ENCODE measurements at regions not wholly inside any gene's neighbourhood (a gene's known extent, or its start where the extent isn't known, plus 50 kb on each side); places are given as distances from the start of the nearest gene placed in this dataset.

- H3K27ac ChIP-seq (ENCODE audit: low read length): peak overlapping the region; percentile 39
- H3K9me3 ChIP-seq (ENCODE audit: control insufficient read depth in 1 of 2, low read length in 2 of 2): no peaks in the 10 kb centered on the region
- H3K4me1 ChIP-seq (ENCODE audit: control insufficient read depth in 1 of 2, insufficient read depth in 2 of 2, low read length in 2 of 2): peaks cover 35 to 72% of the 10 kb centered on the region in 2 donors
- H3K36me3 ChIP-seq (ENCODE audit: control insufficient read depth in 1 of 2, insufficient read depth in 2 of 2, low read length in 2 of 2): no peaks in the 10 kb centered on the region
- no peaks in the 10 kb centered on the region for H3K27me3 ChIP-seq (ENCODE audit: low read depth, low read length)
- H3K4me3 ChIP-seq (ENCODE audit: low read depth in 1 of 2, low read length in 2 of 2): no peak overlapping the region
These were observed 276.2 kb upstream of the KLF14 start for GRCh38 chr7:131010029-131010716.

DNA sequence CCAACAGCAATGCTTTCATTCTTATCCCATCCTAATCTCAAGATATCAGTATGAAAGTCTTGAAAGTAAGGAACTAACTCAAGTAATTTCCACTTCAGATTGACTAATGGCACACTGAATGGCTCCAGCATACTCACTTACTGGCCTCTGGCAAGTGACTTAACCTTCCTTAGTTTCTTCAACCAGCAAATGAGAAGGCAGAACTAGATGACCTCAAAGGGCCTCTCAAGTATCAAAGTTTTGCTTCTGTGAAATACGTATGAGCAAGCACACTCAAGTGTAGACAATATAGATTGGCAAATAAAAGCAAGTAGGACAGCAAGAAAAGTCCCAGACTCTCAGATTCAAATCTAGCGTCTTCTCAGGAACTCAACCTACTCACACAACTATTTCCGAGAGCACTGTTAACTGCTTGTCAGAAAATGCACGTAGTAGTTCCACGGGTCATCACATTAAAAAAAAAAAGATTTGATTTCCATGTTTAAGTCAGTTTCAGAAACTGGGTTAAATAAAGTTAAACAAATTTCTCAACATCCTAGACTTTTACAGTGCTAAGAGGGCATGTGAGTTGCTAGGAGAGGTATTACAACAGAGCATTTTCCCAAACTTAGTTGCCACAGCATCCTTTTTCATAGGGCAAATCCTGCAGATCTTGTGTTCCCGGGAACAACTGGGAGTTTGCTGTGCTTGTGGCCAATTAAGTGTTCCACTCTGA lies 276.9 kb upstream of the KLF14 start:
- peaks cover 35 to 79% of the 10 kb centered on the region in 2 donors for H3K4me1 ChIP-seq (ENCODE audit: control insufficient read depth in 1 of 2, insufficient read depth in 2 of 2, low read length in 2 of 2)
- H3K27ac ChIP-seq (ENCODE audit: low read length): peak overlapping the region; percentile 39
- H3K9me3 ChIP-seq (ENCODE audit: control insufficient read depth in 1 of 2, low read length in 2 of 2): no peaks in the 10 kb centered on the region
- H3K27me3 ChIP-seq (ENCODE audit: low read depth, low read length): no peaks in the 10 kb centered on the region
- H3K36me3 ChIP-seq (ENCODE audit: control insufficient read depth in 1 of 2, insufficient read depth in 2 of 2, low read length in 2 of 2): no peaks in the 10 kb centered on the region
- H3K4me3 ChIP-seq (ENCODE audit: low read depth in 1 of 2, low read length in 2 of 2): no peak overlapping the region

GRCh38 chr7:131011432-131011742 lies 277.4 kb upstream of the KLF14 start:
- Histone ChIP-seq H3K27ac (ENCODE audit: low read length) (peak overlapping the region; percentile 39), H3K9me3 (ENCODE audit: control insufficient read depth in 1 of 2, low read length in 2 of 2) (no peaks in the 10 kb centered on the region), H3K4me1 (ENCODE audit: control insufficient read depth in 1 of 2, insufficient read depth in 2 of 2, low read length in 2 of 2) (peaks cover 36 to 84% of the 10 kb centered on the region in 2 donors), H3K27me3 (ENCODE audit: low read depth, low read length) (no peaks in the 10 kb centered on the region), H3K4me3 (ENCODE audit: low read depth in 1 of 2, low read length in 2 of 2) (no peak overlapping the region), H3K36me3 (ENCODE audit: control insufficient read depth in 1 of 2, insufficient read depth in 2 of 2, low read length in 2 of 2) (no peaks in the 10 kb centered on the region)

DNA sequence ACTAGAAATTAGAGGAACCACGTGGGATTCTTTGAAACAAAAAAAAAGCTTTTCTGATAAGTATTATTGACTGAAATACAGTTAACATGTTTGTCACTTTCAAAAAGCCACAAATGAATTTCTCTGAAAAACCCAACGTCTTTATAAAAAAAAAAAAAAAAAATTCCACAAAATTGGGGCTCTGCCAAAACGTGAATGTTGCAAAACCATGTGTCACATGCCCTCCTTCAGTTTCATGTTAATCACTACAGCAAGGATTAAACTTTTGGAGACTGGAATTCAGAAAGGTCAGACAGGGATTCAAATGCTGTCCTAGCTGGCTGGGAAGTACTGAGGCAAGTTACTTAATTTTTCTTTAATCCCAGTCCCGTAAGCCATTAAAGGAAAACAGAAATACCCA lies 278.0 kb upstream of the KLF14 start:
- Histone ChIP-seq H3K27ac (ENCODE audit: low read length) (peak overlapping the region; percentile 73), H3K36me3 (ENCODE audit: control insufficient read depth in 1 of 2, insufficient read depth in 2 of 2, low read length in 2 of 2) (no peaks in the 10 kb centered on the region), H3K4me1 (ENCODE audit: control insufficient read depth in 1 of 2, insufficient read depth in 2 of 2, low read length in 2 of 2) (peaks cover 40 to 87% of the 10 kb centered on the region in 2 donors), H3K27me3 (ENCODE audit: low read depth, low read length) (no peaks in the 10 kb centered on the region), H3K4me3 (ENCODE audit: low read depth in 1 of 2, low read length in 2 of 2) (no peak overlapping the region), H3K9me3 (ENCODE audit: control insufficient read depth in 1 of 2, low read length in 2 of 2) (no peaks in the 10 kb centered on the region)

DNA sequence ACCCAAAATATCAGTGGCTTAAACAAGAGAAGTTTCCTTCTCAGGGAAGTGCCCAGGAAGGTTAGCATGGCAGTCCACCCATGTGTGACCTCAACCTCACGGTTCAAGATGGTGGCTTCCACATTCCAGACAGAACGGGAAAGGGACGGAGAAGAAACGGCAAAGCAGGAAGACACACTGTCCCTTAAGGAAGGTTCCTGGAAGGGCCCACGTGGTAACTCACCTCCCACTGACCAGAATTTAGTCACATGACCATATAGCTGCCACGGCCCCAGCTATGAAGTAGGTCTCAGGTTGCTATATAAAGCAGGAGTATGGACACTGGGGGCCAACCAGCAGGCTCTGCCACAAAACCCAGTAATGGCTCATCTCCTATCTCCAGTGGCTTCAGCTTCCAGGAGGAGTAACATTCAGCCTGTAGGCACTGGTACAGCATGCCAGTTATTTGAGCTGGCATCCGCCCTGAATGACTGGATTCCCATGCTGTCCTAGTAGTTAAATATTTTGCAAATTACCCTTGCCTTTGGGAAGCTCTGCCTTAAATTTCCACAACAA lies 278.5 kb upstream of the KLF14 start:
- Histone ChIP-seq H3K27ac (ENCODE audit: low read length) (peak overlapping the region; percentile 73), H3K4me3 (ENCODE audit: low read depth in 1 of 2, low read length in 2 of 2) (no peak overlapping the region), H3K9me3 (ENCODE audit: control insufficient read depth in 1 of 2, low read length in 2 of 2) (no peaks in the 10 kb centered on the region), H3K36me3 (ENCODE audit: control insufficient read depth in 1 of 2, insufficient read depth in 2 of 2, low read length in 2 of 2) (no peaks in the 10 kb centered on the region), H3K27me3 (ENCODE audit: low read depth, low read length) (no peaks in the 10 kb centered on the region), H3K4me1 (ENCODE audit: control insufficient read depth in 1 of 2, insufficient read depth in 2 of 2, low read length in 2 of 2) (peaks cover 35 to 83% of the 10 kb centered on the region in 2 donors)

GRCh38 chr7:131013716-131014115 lies 279.7 kb upstream of the KLF14 start:
- H3K27ac ChIP-seq (ENCODE audit: low read length): no peak overlapping the region
- no peaks in the 10 kb centered on the region for H3K36me3 ChIP-seq (ENCODE audit: control insufficient read depth in 1 of 2, insufficient read depth in 2 of 2, low read length in 2 of 2)
- H3K4me1 ChIP-seq (ENCODE audit: control insufficient read depth in 1 of 2, insufficient read depth in 2 of 2, low read length in 2 of 2): peaks cover 29 to 78% of the 10 kb centered on the region in 2 donors
- no peak overlapping the region for H3K4me3 ChIP-seq (ENCODE audit: low read depth in 1 of 2, low read length in 2 of 2)
- no peaks in the 10 kb centered on the region for H3K9me3 ChIP-seq (ENCODE audit: control insufficient read depth in 1 of 2, low read length in 2 of 2)
- H3K27me3 ChIP-seq (ENCODE audit: low read depth, low read length): no peaks in the 10 kb centered on the region

GRCh38 chr7:131014906-131015656 lies 281.1 kb upstream of the KLF14 start:
- Histone ChIP-seq H3K9me3 (ENCODE audit: control insufficient read depth in 1 of 2, low read length in 2 of 2) (no peaks in the 10 kb centered on the region), H3K27me3 (ENCODE audit: low read depth, low read length) (no peaks in the 10 kb centered on the region), H3K36me3 (ENCODE audit: control insufficient read depth in 1 of 2, insufficient read depth in 2 of 2, low read length in 2 of 2) (no peaks in the 10 kb centered on the region), H3K4me1 (ENCODE audit: control insufficient read depth in 1 of 2, insufficient read depth in 2 of 2, low read length in 2 of 2) (peaks cover 27 to 78% of the 10 kb centered on the region in 2 donors), H3K4me3 (ENCODE audit: low read depth in 1 of 2, low read length in 2 of 2) (no peak overlapping the region), H3K27ac (ENCODE audit: low read length) (no peak overlapping the region)

DNA sequence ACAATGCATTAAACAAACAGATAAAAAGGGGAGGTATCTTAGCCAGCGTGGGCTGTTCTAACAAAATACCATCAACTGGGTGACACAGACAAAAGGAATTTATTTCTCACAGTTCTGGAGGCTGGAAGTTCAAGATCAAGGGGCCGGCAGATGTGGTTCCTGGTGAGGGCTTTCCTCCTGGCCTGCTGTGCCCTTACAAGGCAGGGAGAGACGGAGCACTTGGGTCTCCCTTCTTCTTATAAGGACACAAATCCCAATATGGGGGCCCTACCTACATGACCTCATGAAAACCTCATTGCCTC lies 281.6 kb upstream of the KLF14 start:
- Histone ChIP-seq H3K27ac (ENCODE audit: low read length) (no peak overlapping the region), H3K36me3 (ENCODE audit: control insufficient read depth in 1 of 2, insufficient read depth in 2 of 2, low read length in 2 of 2) (no peaks in the 10 kb centered on the region), H3K27me3 (ENCODE audit: low read depth, low read length) (no peaks in the 10 kb centered on the region), H3K4me1 (ENCODE audit: control insufficient read depth in 1 of 2, insufficient read depth in 2 of 2, low read length in 2 of 2) (peaks cover 24 to 80% of the 10 kb centered on the region in 2 donors), H3K4me3 (ENCODE audit: low read depth in 1 of 2, low read length in 2 of 2) (no peak overlapping the region), H3K9me3 (ENCODE audit: control insufficient read depth in 1 of 2, low read length in 2 of 2) (no peaks in the 10 kb centered on the region)

GRCh38 chr7:131016230-131016629 lies 282.2 kb upstream of the KLF14 start:
- Histone ChIP-seq H3K27me3 (ENCODE audit: low read depth, low read length) (no peaks in the 10 kb centered on the region), H3K4me1 (ENCODE audit: control insufficient read depth in 1 of 2, insufficient read depth in 2 of 2, low read length in 2 of 2) (peaks cover 23 to 80% of the 10 kb centered on the region in 2 donors), H3K27ac (ENCODE audit: low read length) (no peak overlapping the region), H3K9me3 (ENCODE audit: control insufficient read depth in 1 of 2, low read length in 2 of 2) (no peaks in the 10 kb centered on the region), H3K4me3 (ENCODE audit: low read depth in 1 of 2, low read length in 2 of 2) (no peak overlapping the region), H3K36me3 (ENCODE audit: control insufficient read depth in 1 of 2, insufficient read depth in 2 of 2, low read length in 2 of 2) (no peaks in the 10 kb centered on the region)

GRCh38 chr7:131019351-131019750 lies 285.3 kb upstream of the KLF14 start:
- Histone ChIP-seq H3K9me3 (ENCODE audit: control insufficient read depth in 1 of 2, low read length in 2 of 2) (no peaks in the 10 kb centered on the region), H3K4me1 (ENCODE audit: control insufficient read depth in 1 of 2, insufficient read depth in 2 of 2, low read length in 2 of 2) (peaks cover 5 to 62% of the 10 kb centered on the region in 2 donors), H3K27me3 (ENCODE audit: low read depth, low read length) (no peaks in the 10 kb centered on the region), H3K4me3 (ENCODE audit: low read depth in 1 of 2, low read length in 2 of 2) (no peak overlapping the region), H3K27ac (ENCODE audit: low read length) (no peak overlapping the region), H3K36me3 (ENCODE audit: control insufficient read depth in 1 of 2, insufficient read depth in 2 of 2, low read length in 2 of 2) (peaks cover 0 to 6% of the 10 kb centered on the region in 2 donors)

GRCh38 chr7:131020759-131021261 lies 286.8 kb upstream of the KLF14 start:
- H3K36me3 ChIP-seq (ENCODE audit: control insufficient read depth in 1 of 2, insufficient read depth in 2 of 2, low read length in 2 of 2): peaks cover 0 to 6% of the 10 kb centered on the region in 2 donors
- no peak overlapping the region for H3K27ac ChIP-seq (ENCODE audit: low read length)
- H3K4me3 ChIP-seq (ENCODE audit: low read depth in 1 of 2, low read length in 2 of 2): no peak overlapping the region
- H3K27me3 ChIP-seq (ENCODE audit: low read depth, low read length): no peaks in the 10 kb centered on the region
- H3K4me1 ChIP-seq (ENCODE audit: control insufficient read depth in 1 of 2, insufficient read depth in 2 of 2, low read length in 2 of 2): peaks cover 5 to 51% of the 10 kb centered on the region in 2 donors
- no peaks in the 10 kb centered on the region for H3K9me3 ChIP-seq (ENCODE audit: control insufficient read depth in 1 of 2, low read length in 2 of 2)
